NB4 (cell line): ENCODE measurements at regions not wholly inside any gene's neighbourhood (a gene's known extent, or its start where the extent isn't known, plus 50 kb on each side); places are given as distances from the start of the nearest gene placed in this dataset.

Experiments used
- DNase-seq: peaks from one replicate; pipeline ENCODE4 v3.0.0; 2010; ENCODE audit warnings: low read depth
- H3K4me3 ChIP-seq: one replicate; pipeline ENCODE4 v1.5.1; 2011; ENCODE audit warnings: mild to moderate bottlenecking, low read depth, low read length, moderate library complexity
- CTCF ChIP-seq: IDR thresholded peaks from one replicate; pipeline ENCODE4 v1.5.1; 2012; ENCODE audit warnings: low read depth, low read length
- MAX ChIP-seq: IDR thresholded peaks from 2 replicates; pipeline ENCODE4 v1.6.1; 2011; ENCODE audit warnings: low read depth, low read length
- MYC ChIP-seq: IDR thresholded peaks from 2 replicates; pipeline ENCODE4 v1.6.1; 2011; ENCODE audit warnings: low read depth, low read length
- POLR2A ChIP-seq: IDR thresholded peaks from 2 replicates; pipeline ENCODE4 v1.6.1; 2011; ENCODE audit warnings: mild to moderate bottlenecking; ENCODE audit not compliant: insufficient read length; ENCODE audit errors: extremely low read depth

- TF ChIP-seq POLR2A (no peak), CTCF (no peak), MYC (no peak), MAX (no peak)
- DNase-seq, result no peak
Measured at GRCh38 chr10:16105082-16105481, 244.8 kb upstream of the MINDY3 start.

GRCh38 chr10:16116404-16117304, 256.3 kb upstream of the MINDY3 start:
- H3K4me3 ChIP-seq, result no peak overlapping the region
- TF ChIP-seq POLR2A (no peak), CTCF (peak; percentile 47), MYC (no peak)
- peak; percentile 57 for DNase-seq

More at GRCh38 chr10:16105082-16105481, 244.8 kb upstream of the MINDY3 start:
- no peak overlapping the region for H3K4me3 ChIP-seq

- TF ChIP-seq MAX (no peak), POLR2A (no peak), MYC (no peak), CTCF (no peak)
- H3K4me3 ChIP-seq, result no peak overlapping the region
- no peak for DNase-seq
Measured at GRCh38 chr10:16117305-16117695, 257.0 kb upstream of the MINDY3 start.

GRCh38 chr10:16119445-16119844, 259.1 kb upstream of the MINDY3 start:
- TF ChIP-seq CTCF (no peak), POLR2A (no peak), MAX (no peak), MYC (no peak)
- no peak for DNase-seq
- no peak overlapping the region for H3K4me3 ChIP-seq

GRCh38 chr10:16120563-16120962, 260.3 kb upstream of the MINDY3 start:
- TF ChIP-seq CTCF (no peak), POLR2A (no peak), MYC (no peak), MAX (no peak)
- DNase-seq, result no peak
- H3K4me3 ChIP-seq, result no peak overlapping the region

GRCh38 chr10:16141499-16141898, 281.2 kb upstream of the MINDY3 start:
- DNase-seq, result no peak
- H3K4me3 ChIP-seq, result no peak overlapping the region
- TF ChIP-seq MAX (no peak), POLR2A (no peak), CTCF (no peak), MYC (no peak)
